ENCODE measurements at regions not wholly inside any gene's neighbourhood (a gene's known extent, or its start where the extent isn't known, plus 50 kb on each side); places are given as distances from the start of the nearest gene placed in this dataset.

DNA sequence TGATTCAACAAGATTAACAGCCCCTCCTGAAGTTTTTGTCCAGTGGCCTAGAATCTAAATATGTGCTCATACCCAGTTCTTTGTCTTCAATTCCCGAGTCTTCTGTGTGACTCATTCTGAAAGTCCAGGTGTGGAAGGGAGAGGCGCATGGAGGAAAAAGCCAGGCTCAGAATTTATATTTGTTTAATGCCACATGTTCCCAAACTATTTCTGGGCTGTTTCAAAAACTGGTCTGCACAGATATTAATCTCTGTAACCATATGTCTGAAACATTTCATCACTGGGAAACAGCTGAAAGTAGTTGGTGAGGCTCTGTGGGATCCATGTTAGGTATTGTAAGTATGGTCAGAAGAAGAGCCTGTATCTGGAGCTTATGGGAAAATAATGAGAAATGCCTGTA, 266.0 kb downstream of the PAX1 start:
- DNase-seq (no peak), ATAC-seq (no peak)
- intact Hi-C loops (cut with DNase I): no loop called here

DNA sequence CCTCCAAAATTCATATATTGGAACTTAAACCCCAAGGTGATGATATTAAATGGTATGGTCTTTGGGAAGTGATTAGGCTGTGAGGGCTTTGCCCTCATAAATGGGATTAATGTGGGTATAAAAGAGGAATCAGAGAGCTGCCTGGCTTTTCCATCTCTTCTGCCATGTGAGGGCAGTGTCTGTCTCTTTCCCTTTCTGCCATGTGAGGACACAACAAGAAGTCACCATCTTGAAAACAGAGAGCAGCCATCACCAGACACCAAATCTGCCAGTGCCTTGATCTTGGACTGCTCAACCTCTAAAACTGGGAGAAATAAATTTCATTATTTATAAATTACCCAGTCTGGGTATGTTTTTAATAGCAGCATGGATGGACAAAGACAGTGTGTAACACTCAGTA, 263.0 kb downstream of the PAX1 start:
- ATAC-seq (no peak), DNase-seq (no peak)
- intact Hi-C loops (cut with DNase I): no loop called here

DNA sequence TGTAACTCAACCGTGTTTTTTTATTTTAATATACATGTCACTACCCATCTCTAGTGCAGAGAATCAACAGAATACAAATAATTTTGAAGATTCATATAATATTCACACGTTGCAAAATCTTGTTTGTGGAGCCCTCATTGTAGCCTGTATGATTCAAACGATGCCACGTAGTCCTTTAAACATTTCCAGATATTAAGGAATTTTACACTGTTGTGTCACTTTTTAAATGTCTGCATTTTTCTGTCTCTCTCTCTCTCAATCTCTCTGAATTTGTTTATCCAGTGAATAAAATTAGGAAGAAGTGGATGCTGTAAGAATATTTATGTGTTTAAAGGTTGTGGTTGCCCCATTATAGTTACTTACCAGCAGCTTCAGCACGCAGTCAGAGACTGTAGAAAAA, 262.0 kb downstream of the PAX1 start:
- no peak for ATAC-seq
- no peak for DNase-seq
- intact Hi-C loops (cut with DNase I): no loop called here

DNA sequence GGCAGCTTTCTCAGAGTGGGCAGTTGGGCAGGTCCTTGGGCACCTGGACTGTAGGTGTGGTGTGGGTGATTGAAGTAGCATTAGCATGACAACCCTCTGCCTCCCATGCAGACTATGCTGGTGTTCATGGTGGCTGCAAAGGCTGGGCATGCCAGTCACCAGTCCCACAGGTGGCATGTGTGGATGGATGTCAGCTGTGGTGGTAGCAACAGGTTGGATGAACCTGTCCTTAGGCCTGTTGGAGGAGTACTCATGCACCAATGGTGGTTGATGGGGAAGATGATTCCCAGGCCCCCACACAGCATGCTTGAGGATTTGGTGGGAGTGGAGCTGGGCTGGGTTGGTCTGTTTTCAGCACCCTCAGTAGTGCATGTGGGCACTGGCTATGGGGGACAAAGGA, 251.1 kb downstream of the PAX1 start:
- intact Hi-C loops (cut with DNase I): no loop called here
- DNase-seq: no peak
- ATAC-seq: no peak

DNA sequence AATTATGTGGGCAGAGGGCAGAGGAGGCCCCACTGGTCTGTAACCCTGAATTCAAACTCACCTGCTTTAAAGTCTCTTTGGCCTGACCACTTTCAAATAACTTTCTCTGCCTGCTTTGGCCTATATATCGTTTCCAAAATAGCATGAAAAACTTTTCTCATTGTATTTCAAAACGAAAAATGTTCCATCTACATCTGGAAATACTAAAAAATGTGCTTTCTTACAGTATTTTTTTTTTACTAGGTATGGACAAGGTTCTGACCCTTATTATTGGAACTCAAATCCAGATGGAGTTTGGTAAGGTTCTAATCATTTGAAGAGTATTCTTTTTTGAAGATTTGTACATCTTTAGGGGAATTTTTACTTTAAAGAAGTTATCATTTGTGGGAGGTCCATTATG, 241.9 kb downstream of the PAX1 start:
- intact Hi-C loops (cut with DNase I): no loop called here
- no peak for DNase-seq
- no peak for ATAC-seq

DNA sequence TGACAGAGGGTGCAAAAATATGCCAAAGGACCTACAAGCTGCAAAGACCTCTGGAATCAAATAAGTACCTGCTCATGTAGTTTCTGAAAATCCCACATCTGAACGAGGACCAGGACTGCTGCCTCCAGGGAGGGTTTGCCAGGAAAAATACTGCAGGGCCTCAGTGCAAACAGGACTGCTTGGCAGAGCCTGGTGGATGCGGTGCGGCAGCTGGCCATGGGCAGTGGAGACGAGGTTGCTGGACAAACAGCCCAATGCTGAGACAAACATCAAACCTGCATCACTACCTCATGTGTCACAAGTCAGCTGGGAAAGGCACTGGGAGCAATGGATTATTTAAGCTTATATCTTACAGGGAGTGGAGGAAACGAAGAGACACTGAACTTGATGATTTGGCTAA, 238.8 kb downstream of the PAX1 start:
- ATAC-seq: no peak
- DNase-seq: no peak
- intact Hi-C loops (cut with DNase I): no loop called here

DNA sequence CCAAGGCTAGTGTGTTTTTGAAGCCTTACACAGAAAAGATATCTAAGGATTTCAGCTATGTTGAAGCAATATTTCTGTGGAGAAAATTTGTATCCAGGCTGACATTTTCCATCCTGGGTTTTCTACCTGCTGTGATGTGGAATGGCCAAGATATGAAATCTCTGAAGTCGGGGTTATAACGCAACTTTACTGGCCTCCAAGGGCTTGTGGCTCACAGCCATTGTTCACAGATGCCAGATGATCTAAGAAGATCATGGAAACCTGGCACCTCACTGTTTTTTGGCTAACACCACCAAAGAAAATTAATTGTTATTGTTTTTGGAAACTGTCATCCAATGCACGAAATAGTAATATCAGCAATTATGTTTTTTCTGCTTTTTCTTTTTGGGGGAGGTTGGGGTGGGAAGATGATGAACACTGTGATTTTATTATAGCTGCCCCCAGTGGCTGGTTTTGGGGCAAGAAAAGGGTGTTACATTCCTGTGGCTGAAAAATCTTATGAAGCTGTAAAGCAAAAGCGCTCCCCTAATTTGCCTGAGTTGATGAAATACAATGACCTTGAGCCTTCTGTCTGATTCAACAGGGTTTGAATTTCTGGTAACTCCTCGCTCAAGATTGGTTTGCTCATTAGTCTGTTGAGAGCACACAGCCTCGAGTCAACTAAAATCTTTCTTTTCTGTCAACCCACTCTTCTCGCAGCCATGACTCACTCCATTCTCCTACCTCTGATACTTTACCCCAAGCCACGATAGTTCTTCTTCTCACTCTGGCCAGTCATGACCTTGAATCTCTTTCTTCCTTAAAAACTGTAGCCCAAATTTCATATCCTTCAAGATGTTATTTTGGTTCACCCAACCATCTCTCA, 236.7 kb downstream of the PAX1 start:
- DNase-seq (no peak), ATAC-seq (peak in 1 of 2 donors; percentile 81)
- intact Hi-C loops (cut with DNase I): no loop called here

DNA sequence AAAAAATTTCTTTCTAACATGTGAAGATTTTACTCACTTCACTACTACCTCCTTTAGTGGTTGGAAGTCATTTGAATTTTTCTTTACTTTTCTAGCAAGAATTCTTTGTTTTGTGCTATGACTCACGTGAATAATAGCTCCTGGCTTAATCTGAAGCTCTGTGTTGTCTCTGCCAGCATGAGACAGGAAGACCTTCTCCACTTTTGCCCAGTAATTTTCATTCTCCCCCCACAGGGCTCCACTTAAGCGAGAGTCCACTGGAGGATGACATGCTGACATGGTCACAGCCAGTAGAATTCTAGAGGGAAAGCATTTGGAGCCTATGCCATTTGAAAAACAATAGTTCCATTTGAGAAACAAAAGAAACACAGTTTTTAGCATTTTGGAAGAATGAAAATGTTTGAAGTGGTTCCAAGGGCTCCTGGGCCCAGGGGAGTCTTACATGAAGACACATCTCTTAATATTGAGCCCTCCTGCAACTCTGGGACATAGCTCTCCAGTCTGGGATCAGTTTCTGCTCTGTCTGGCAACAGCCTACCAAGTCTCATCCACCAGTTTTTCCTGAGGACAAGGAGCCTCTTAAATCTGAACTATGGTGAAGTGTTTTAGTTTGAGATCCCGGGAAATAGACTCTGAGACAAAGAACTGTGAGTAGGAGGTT, 231.4 kb downstream of the PAX1 start:
- no peak for DNase-seq
- intact Hi-C loops (cut with DNase I): no loop called here
- ATAC-seq: peak in 1 of 2 donors; percentile 15

DNA sequence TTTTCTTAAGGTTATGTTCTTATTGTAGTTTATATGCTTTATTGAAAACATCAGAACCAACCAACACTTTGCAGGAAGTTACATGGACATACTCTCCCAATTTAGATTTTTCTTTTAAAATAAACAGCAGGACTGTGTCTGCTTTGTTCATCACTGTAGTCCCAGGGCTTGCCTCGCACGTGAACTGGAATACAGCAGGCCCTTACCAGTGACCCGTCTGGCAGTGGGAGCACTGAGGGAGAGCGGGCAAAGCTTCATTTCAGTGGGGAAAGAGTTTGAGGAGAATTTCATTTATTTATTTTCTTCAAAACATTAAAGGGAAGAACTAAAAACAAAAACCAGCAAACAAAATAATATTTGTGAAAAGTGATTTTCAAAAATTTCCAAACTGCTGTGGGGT, 230.8 kb downstream of the PAX1 start:
- DNase-seq (no peak), ATAC-seq (no peak)
- intact Hi-C loops (cut with DNase I): no loop called here

DNA sequence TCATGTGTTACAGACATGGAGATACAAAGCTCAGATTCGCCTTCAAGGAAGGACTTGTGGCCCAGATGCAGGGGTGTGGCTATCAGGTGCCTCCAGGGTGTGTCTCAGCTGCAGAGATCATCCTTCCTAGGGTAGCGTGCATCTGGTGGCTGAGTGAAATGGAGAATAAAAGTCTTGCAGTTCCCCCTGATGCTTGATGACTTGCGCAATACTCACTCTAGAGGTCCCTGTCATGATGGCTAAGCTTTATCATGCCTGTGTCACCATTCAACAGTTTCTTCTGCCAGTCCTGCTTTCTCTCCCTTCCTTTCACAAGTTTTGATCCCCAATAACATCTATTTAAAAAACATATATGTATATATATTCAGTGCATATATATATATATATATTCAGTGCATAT, 228.1 kb downstream of the PAX1 start:
- intact Hi-C loops (cut with DNase I): no loop called here
- ATAC-seq: no peak
- DNase-seq: no peak

DNA sequence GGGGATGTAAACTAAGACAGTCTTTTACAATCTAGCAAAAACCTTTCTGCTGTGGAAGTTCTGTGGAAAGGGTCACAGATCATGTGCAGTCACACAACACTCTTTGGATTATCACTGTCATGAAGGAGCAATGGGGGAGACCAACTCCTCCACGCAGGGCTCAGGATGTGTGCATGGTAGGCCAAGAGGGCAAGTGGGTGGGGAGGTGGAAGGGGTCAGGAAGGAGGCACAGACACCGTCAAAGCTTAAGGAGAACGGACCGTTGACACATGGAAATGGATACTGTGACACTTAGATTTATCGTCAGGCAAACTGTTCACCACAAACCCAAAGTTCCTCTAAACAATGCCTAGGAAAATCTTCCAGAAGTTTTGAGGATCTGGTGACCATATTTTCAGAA, 215.8 kb downstream of the PAX1 start:
- DNase-seq: no peak
- intact Hi-C loops (cut with DNase I): no loop called here
- no peak for ATAC-seq

DNA sequence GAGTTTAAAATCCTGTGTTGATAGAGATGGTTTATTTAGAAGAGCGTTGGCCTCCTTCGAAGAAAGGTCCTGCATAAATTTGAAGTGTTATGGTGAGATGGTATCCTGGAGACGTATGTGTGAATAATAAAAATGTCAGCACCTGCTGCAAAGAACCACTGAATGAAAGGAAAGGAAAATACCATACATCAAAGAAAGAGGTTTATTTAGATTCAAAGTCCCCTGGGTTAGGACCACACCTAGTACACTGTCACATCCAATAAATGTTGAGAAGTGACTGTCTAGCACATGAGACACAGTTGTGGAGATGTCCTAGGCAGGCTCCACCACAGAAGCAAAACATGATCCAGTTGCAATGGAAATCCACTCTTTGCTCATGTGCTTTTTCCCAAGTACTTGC, 214.7 kb downstream of the PAX1 start:
- intact Hi-C loops (cut with DNase I): no loop called here
- ATAC-seq: no peak

DNA sequence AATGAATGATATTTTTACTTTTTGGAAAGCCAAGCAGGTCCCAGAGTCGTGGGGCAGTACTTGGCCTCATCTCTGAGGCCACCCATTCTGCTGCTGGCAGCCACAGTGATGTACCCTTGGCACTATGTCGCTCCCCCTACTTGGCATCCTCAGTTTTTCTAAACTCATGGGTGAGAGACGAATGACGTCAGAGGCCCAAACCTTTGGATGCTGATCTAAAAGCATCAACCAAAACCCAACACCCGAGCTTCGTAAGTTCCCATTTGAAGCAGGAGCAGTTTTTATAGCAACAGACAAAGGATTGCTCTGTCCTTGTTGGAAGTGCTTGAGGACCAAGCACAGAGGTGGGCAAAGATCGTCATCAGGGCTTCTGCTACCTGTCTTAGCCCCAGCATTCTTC, 212.9 kb downstream of the PAX1 start:
- DNase-seq (no peak), ATAC-seq (no peak)
- intact Hi-C loops (cut with DNase I): no loop called here

More for the DNA sequence above, 214.7 kb downstream of the PAX1 start:
- no peak for DNase-seq

DNA sequence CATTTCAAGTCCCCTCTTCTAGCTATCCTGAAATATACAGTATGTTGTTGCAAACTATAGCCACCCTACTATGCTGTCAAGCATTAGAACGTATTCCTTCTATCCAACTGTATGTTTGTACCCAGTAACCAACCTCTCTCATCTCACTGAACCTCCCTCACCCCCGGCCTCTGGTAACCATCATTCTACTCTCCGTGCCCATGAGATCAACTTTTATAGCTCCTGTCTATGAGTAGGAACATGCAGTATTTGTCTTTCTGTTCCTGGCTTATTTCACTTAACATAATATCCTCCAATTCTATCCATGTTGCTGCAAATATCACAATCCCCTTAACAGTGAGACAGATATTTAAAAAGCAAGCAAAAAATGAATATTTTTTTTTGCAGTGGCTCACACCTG, 196.9 kb downstream of the PAX1 start:
- DNase-seq (no peak), ATAC-seq (no peak)
- intact Hi-C loops (cut with DNase I): no loop called here

DNA sequence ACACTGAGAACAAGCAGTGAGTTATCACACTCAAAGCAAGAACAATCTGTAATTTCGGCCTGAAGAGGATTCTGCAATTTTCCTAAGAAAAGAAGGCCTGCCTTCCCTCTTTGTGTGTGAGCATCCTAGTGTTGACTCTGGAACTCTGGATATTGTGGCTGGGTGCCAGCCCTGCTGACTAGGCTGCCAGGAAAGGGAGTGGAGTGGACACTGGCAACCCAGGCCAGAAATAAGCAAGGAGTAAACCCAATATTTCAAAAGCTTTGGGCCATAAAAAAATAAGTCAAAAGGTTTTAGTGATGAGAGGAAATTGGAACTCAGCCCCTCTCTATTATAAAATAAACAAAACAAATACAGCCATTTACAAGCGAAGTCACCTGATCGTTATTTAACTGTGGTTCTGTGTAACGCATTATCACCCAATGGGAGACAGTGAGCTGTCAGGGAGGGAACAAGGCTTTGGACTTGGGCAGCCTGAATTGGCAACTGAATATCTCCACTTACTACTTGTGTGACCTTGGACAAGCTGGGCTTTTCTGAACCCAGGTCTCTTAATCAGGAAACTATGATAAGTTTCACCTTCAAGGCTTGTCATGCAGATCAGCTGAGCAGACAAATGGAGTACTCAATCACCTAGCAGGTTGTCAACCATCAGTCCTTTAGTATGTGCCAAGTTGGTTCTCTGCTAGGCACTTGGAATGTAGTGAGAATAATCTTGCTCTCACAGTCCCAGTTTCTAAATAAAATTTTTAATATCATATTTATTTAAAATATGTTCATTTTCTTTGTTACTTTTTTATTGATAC, 196.2 kb downstream of the PAX1 start:
- intact Hi-C loops (cut with DNase I): no loop called here
- DNase-seq (peak; percentile 83), ATAC-seq (peak; percentile 72 to 95)

DNA sequence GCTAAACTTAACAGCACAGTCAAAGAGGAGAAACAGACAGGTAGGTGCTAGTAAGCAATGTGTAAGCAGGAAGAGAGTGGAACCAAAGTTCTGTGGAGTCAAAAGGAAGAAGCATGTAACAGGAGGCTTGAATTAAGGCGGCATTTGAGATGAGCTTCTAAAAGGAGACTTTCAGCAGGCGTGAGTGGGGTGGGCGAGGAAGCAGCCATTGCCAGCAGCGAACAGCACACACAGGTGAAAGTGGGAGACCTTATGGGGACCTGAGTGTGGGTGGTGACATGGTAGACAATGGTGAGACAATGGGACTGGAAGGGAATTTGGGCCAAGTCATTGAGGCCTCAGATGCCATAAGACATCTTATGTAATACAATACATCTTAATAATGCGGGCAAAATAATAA, 195.0 kb downstream of the PAX1 start:
- ATAC-seq: no peak
- intact Hi-C loops (cut with DNase I): no loop called here
- no peak for DNase-seq

DNA sequence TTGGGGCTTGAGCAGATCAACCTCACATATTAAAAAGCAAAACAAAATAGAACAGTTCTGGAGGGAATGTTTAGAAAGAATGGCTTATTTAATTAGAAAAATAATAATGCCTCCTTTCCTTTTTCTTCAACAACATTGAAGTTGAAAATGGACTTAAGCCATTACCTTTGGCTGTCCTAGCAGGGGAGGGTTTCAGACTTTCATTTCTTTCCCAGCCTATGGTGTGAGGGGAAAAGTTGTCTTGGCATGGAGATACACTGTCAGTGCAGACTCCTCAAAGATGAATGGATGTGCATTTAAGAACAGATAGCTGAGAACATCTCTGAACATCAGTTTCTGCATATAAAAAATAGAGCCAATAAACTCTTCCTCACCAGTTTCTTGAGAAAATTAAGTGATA, 169.5 kb downstream of the PAX1 start:
- no peak for DNase-seq
- ATAC-seq: no peak
- intact Hi-C loops (cut with DNase I): no loop called here

DNA sequence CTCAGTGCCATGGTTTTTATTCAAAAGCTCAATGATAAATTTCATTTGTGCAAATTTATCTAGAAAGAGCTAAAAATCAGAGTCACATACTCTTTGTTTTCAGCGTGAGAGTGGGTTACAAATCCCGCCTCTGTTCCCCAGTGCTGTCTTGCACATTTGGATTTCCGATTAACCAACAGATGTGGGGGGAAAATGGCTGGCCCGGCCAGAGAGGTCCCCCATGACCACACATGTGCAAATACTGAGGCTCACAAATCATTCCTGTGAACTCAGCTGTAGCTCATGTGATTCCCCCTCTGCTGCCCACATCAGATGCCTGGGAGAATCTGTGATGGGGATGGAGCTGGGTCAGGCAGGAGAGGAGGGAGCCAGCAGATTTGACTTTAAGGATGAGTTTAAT, 168.7 kb downstream of the PAX1 start:
- intact Hi-C loops (cut with DNase I): no loop called here
- DNase-seq (no peak), ATAC-seq (no peak)

DNA sequence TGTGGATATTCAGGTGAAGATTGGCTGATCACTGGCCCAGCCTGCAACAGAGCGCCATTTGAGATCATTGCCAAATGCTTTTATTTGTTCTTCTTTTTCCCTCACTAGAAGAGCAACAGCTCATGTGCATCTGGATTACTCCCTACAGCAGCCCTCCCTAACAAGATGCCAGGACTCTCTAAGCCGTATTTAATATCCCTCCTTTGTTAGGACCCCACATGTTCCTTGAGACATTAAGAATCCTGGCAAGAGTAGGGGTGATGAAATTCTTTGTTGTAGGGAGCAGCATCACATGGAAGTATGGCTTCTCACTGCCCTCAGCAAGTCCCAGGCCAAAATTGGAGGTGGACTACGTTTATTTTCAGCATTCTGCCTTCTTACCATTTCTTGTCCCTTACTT, 167.8 kb downstream of the PAX1 start:
- intact Hi-C loops (cut with DNase I): no loop called here
- DNase-seq (no peak), ATAC-seq (no peak)

DNA sequence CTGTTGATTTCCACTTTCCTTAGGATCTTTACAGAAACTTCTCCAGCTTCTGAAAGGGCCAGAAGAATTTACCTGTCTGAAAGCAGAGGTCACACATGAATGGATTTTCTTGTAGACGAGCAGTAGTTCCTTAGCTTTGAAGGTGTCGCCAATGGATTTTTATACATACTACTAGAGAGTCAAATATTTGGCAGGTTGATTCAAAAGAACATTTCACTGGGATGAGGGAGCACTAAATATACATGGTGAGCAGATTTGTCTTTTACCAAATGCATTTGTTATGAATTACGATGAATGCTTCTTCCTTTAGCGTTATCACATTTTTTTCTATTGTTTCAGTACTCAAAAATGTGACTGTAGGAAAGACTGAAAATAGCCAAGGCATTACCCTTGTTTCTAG, 162.3 kb downstream of the PAX1 start:
- ATAC-seq: no peak
- intact Hi-C loops (cut with DNase I): no loop called here
- no peak for DNase-seq
